ENCODE measurements at regions not wholly inside any gene's neighbourhood (a gene's known extent, or its start where the extent isn't known, plus 50 kb on each side); places are given as distances from the start of the nearest gene placed in this dataset.

GRCh38 chr5:40397091-40397490, 282.6 kb upstream of the PTGER4 start:
- FAIRE-seq (no peak), DNase-seq (ENCODE audit: insufficient read length, low spot score) (no peak)
- TF ChIP-seq CTCF (IDR thresholded peaks at IDR 0.05; ENCODE audit: insufficient read depth, missing control alignments): no peak

- FAIRE-seq (no peak), DNase-seq (ENCODE audit: insufficient read length, low spot score) (no peak)
- no peak for TF ChIP-seq CTCF (IDR thresholded peaks at IDR 0.05; ENCODE audit: insufficient read depth, missing control alignments)
Measured at GRCh38 chr5:40396317-40396716, 283.4 kb upstream of the PTGER4 start.

- TF ChIP-seq CTCF (IDR thresholded peaks at IDR 0.05; ENCODE audit: insufficient read depth, missing control alignments): no peak
- DNase-seq (ENCODE audit: insufficient read length, low spot score): no peak
Measured at GRCh38 chr5:40395251-40395650, 284.5 kb upstream of the PTGER4 start.

DNA sequence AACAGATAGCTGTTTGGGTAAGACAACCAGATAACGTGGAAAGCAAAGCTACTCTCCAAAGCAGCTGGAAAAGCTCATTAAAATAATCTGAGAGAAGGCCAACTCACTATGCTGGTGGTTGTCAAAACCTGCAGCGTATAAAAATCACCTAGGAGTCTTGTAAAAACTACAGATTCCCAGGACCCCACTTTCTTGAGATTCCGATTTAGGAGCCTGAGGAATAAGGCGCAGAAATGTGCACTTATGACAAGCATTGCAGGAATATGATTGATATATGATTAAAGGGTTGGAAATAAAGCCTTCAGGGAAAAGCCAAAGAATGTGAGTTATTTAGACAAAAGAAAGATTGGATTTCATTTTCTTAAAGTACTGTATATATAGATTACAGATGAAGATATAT, 285.0 kb upstream of the PTGER4 start:
- TF ChIP-seq CTCF (IDR thresholded peaks at IDR 0.05; ENCODE audit: insufficient read depth, missing control alignments): no peak
- no peak for DNase-seq (ENCODE audit: insufficient read length, low spot score)
- no peak for FAIRE-seq

More at GRCh38 chr5:40395251-40395650, 284.5 kb upstream of the PTGER4 start:
- FAIRE-seq: no peak

DNA sequence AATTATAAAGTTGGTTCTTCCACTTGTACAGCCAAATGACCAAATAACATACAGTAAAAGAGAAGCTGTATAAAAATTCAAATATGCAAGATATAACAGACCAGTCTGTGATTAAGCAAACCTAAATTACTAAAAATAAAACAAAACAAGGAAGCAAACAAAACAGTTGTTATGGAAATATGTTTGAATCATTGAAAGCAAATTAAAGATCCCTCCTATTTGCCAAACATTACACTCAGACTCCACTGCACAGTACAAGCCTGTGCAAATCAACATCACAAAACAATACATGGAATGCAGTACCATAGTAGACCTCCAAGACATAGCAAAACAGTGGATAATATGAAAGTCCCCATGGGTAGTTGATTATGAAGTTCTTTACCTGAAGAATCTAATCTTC, 288.1 kb upstream of the PTGER4 start:
- FAIRE-seq (no peak), DNase-seq (ENCODE audit: insufficient read length, low spot score) (no peak)
- no peak for TF ChIP-seq CTCF (IDR thresholded peaks at IDR 0.05; ENCODE audit: insufficient read depth, missing control alignments)

DNA sequence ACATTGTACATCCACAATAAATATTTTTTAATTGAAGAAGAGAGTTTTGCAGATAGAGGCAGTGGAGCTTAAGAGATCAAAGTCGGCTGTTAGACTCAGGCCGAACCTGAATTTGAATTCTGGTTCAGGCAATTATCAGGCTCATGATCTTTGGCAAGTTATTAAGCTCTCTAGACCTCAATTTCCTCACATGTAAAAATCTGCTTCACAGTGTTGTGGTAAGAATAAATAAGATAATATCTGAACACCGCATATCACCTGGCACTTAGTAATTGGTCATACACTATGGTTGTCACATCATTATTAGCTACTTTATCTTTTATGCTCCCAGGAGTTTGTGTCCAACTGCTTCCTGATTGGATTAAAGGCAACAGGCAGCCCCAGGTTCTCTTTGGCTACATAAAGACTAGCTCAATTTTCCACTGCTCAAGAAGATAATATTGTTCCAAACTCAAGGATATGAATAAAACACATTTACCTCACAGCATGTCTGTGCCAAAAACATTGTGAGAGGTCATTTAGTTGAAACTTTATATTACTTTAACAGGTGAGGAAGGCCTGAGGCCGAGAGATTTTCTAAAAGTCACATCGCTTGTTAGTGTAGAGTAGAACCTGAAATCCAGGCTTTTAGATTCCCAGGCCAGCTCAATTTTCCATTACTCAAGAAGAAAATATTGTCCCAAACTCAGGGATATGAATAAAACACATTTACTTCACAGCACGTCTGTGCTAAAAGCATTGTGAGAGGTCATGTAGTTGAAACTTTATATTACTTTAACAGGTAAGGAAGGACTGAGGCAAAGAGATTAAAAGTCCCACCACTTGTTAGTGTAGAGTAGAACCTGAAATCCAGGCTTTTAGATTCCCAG, 289.2 kb upstream of the PTGER4 start:
- no peak for DNase-seq (ENCODE audit: insufficient read length, low spot score)
- TF ChIP-seq CTCF (IDR thresholded peaks at IDR 0.05; ENCODE audit: insufficient read depth, missing control alignments): no peak
- FAIRE-seq: no peak

- no peak for FAIRE-seq
- no peak for DNase-seq (ENCODE audit: insufficient read length, low spot score)
- TF ChIP-seq CTCF (IDR thresholded peaks at IDR 0.05; ENCODE audit: insufficient read depth, missing control alignments): no peak
Measured at GRCh38 chr5:40389591-40389990, 290.1 kb upstream of the PTGER4 start.
